DMS 273 (cell line): ENCODE measurements at regions not wholly inside any gene's neighbourhood (a gene's known extent, or its start where the extent isn't known, plus 50 kb on each side); places are given as distances from the start of the nearest gene placed in this dataset.

Source experiments
- DNase-seq: peaks from one replicate; lab custom pipeline; 2025; ENCODE audit not compliant: unreplicated experiment; lab: John Stamatoyannopoulos, UW

DNA sequence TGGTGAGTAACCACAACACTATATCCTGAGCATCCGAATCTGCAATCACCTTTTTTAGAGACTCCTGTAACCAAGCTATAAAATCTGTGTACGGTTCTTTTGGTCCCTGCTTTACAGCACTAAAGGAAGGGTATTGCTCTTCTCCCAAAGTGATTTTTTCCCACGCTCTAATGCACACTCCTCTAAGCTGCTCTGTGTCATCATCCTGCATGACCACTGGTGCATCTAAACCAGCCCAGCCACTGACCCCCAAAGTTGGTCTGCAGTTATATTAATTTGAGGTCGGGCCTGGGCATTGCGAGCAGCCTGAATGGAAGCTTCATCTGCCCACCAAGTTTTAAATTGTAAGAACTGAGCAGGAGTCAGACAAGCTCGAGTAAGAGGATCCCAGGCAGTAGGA is 480.0 kb downstream of the PTPRU start:
- no peak for DNase-seq

DNA sequence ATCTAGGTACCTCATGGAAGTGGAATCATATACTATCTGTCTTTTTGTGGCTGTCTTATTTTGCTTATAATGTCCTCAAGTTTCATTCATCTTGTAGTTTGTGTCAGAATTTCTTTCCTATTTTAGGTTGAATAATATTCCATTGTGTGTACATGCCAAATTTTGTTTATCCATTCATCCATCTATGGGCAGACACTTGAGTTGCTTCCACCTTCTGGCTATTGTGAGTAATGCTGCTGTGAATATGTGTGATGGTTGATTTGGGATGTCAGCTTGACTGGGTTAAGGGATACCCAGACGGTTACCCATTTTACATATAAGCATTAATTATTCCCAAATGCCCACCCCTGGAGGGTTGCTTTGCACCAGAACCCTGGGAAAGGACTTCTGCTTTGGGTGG is 477.5 kb downstream of the PTPRU start:
- peak; percentile 27 for DNase-seq

DNA sequence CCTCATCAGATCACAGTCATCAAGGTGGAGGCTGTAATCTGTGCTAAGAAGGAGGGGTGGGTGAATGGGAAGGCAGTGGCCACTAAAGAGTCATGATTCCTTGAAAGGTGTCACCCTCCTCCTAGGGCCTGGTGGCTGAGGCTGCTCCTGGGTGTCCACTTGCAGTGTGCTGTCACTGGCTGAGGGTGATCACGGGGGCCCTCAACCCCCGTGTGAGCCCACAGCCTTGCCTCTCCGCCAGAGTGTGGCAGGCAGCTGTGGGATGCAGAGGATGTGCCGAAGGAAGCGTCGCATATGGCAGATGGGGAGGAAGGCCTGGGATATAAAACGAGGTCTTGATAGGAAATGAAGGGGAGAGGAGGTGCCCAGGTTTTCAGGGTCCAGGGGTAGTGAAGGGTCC is 476.5 kb downstream of the PTPRU start:
- no peak for DNase-seq

DNA sequence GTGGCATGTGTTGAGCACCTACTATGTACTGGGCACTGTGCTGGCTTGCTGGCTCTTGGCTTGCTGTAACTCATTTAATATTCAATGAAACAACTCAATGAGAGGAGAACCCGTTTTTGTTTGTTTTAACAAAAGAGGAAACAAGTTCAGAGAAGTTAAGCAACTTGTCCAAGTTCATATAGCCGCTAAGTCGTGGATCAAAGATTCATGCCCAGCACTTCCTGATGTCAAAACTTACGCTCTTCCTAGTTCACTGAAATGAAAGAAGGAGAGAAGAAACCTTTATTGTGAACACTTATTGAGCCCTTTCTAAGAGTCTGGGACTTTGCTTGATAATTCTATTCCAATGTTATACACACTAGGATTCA is 475.9 kb downstream of the PTPRU start:
- DNase-seq = no peak

DNA sequence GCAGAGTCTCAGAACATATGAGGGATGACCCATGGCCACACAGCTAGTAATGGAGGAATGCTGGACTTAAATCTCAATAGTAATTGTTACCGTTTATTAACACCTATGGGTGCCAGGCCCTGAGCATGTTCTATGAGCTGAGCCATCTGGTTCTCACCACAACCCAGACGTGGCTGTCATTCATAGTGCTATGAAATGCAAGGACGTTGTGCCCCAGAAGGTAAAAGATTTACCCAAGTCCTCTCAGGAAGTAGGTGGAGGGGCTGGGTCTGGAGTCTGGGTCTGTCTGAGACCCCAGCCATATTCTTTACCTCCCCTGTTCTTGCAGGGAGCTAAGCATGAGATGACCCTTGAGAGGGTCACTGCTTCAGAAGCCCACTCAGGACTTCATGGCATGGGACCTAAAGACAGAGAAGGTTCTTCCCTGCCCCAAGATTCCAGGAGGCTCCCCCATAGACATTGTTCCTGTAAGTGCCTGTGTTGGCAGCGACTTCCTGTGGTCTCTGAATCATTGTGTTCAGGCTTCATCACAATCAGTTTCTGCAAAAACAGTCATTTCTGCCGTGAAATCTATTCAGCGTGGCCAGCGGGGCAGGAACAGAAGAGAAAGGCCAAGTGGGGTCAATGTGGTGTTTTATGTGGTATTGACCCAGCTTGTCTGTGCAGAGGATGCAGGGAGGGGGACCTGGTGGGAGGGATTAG is 475.4 kb downstream of the PTPRU start:
- DNase-seq = no peak

GRCh38 chr1:29709704-29710280 is 473.5 kb downstream of the PTPRU start:
- DNase-seq = peak; percentile 54

GRCh38 chr1:29708796-29709703 is 472.7 kb downstream of the PTPRU start:
- peak; percentile 75 for DNase-seq

- peak; percentile 57 for DNase-seq
Measured at GRCh38 chr1:29708381-29708780, 472.1 kb downstream of the PTPRU start.

GRCh38 chr1:29707796-29708195 is 471.5 kb downstream of the PTPRU start:
- no peak for DNase-seq

DNA sequence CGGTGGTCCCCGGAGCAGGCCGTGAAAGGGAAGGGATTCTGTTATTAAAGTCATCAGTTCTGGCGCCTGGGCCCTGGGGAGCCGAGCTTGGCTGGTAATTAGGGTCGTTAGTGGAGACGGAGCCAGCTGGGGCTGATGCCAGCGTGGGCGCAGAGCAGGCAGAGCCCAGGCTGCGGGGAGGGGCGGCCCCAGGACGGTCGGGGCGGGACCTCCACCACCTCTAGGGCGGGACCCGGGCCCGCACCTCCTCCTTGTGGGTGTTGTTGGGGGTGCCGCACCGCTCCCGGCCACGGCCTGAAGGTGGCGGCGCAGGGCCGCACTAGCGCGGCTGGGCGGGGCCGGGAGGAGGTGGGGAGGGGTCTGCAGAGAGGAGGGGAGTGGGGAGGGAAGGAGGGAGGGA is 470.6 kb downstream of the PTPRU start:
- peak; percentile 95 for DNase-seq

GRCh38 chr1:29704430-29704829 is 468.1 kb downstream of the PTPRU start:
- DNase-seq = no peak

- peak; percentile 73 for DNase-seq
Measured at GRCh38 chr1:29703596-29704370, 467.5 kb downstream of the PTPRU start.

GRCh38 chr1:29700491-29700890 is 464.2 kb downstream of the PTPRU start:
- no peak for DNase-seq

- no peak for DNase-seq
Measured at GRCh38 chr1:29698626-29699025, 462.3 kb downstream of the PTPRU start.

- peak; percentile 92 for DNase-seq
Measured at GRCh38 chr1:29698033-29698432, 461.7 kb downstream of the PTPRU start.

DNA sequence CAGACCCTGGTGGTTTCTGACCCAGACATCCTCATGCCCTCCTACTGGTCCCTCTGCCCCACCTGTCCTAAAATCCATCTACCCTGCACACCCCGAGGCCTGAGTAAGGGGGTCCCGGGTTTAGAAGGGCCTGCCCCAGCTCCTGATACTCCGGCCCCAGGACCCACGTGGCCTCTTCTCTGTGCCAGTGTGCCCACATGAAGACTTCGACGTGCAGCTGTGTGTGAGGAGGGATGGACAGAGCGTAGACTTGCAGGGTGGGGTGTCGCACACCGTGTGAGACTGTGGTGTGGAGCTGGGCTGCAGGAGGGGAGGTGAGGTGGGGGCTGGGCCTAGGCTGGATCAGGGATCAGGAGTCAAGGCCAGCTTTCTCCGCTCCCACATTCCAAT is 461.1 kb downstream of the PTPRU start:
- DNase-seq = no peak

DNA sequence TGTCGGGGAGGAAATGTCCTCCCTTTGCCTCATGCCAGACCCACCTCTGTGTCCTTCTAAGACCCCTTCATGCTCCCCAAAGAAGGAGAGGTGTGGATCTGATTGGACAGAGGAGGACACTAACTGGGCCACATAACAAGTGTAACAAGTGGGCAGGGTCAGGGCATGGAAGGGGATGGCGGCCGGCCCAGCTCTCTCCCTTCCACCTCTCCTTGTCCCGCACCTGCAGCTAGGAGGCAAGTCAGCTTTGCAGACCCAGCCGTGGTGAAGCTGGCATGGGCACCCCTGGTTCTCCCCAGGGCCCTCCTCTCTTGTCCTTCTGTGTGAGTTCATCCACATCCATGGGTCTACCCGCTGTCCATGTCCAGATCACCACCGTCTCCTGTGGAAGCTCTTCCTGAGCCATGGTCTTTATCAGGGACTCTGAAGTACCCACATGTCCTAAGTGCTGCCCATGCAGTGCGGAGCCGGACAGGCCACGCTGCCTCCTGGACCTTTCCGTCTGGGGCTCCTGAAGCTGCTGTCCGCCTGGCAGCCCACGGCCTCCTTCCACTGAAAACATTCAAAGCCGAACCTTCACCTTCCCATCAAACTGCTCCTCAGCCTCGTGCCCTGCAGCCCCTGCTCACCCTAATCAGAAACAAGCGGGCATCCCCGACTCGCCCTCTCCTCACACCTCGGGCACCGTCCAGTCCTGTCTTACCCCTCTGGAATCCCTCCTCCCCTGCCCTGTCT is 460.5 kb downstream of the PTPRU start:
- DNase-seq = no peak

DNA sequence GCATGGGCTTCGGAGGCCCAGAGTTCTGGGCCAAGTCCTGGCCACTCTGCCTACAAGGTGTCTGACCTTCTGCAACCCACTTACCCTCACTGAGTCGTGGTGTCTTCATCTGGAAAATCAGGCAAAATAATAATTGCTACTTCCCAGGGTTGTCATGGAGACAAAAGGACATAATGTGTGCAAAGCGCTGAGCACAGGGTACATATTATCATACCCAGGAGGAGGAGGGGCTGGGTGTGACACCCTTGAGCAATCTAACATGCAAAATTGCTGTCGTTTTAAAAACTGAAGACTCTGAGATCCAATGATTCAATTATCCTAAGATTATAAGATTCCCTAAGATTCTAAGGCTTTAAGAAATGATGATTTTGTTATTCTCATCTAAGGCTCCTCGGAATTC is 459.5 kb downstream of the PTPRU start:
- DNase-seq = no peak

- peak; percentile 69 for DNase-seq
Measured at GRCh38 chr1:29695036-29695435, 458.7 kb downstream of the PTPRU start.

- no peak for DNase-seq
Measured at GRCh38 chr1:29691499-29691898, 455.2 kb downstream of the PTPRU start.

- DNase-seq = no peak
Measured at GRCh38 chr1:29690156-29690555, 453.8 kb downstream of the PTPRU start.
